Caco-2 (cell line): ENCODE measurements at regions not wholly inside any gene's neighbourhood (a gene's known extent, or its start where the extent isn't known, plus 50 kb on each side); places are given as distances from the start of the nearest gene placed in this dataset.

ENCODE experiments used
- BruUV-seq: library from RNA; stranded (reverse); fragments of 400-500 nt; replicated peaks from 2 replicates; lab custom pipeline; 2021; lab: Mats Ljungman, UMichigan
- CTCF ChIA-PET: fragments of 300-600 bp; sonication (Branson Sonifier 250); formaldehyde crosslinking; loops from one replicate; lab custom pipeline; 2022; ENCODE audit warnings: antibody characterized with exemption; lab: Charles Lee
- POLR2A ChIA-PET: fragments of 300-600 bp; sonication (Branson Sonifier 250); formaldehyde crosslinking; loops from one replicate; lab custom pipeline; 2022; ENCODE audit warnings: antibody characterized with exemption; lab: Charles Lee
- DNase-seq, 2 experiments: peaks; one replicate each; pipeline versions ENCODE4 v3.0.0 to v3.0.0-alpha.2; 2020 to 2022
- H3K27me3 ChIP-seq: replicated peaks from 2 replicates; pipeline ENCODE4 v1.6.0; 2011; ENCODE audit warnings: low read length; ENCODE audit not compliant: control insufficient read depth, insufficient read depth
- H3K36me3 ChIP-seq: 2 replicates; pipeline ENCODE4 v1.5.1; 2011; ENCODE audit warnings: low read length; ENCODE audit not compliant: control insufficient read depth, insufficient read depth
- H3K4me1 ChIP-seq: fragments of 250-450 bp; sonication (Bioruptor Pico); 2 replicates; pipeline ENCODE4 v1.5.1; 2020; ENCODE audit warnings: mild to moderate bottlenecking
- H3K4me3 ChIP-seq: 2 replicates; pipeline ENCODE4 v1.5.1; 2011; ENCODE audit warnings: low read depth, mild to moderate bottlenecking, control low read depth, low read length
- H3K9me3 ChIP-seq: fragments of 250-450 bp; sonication (Bioruptor Pico); 2 replicates; pipeline ENCODE4 v1.5.1; 2020; ENCODE audit warnings: mild to moderate bottlenecking, moderate library complexity
- H3K27ac Mint-ChIP-seq: one replicate; pipeline ENCODE4 v1.8.0; 2022; ENCODE audit warnings: mixed read lengths; ENCODE audit not compliant: unreplicated experiment
- H3K27me3 Mint-ChIP-seq: one replicate; pipeline ENCODE4 v1.8.0; 2022; ENCODE audit warnings: mixed read lengths; ENCODE audit not compliant: insufficient read depth, unreplicated experiment
- H3K36me3 Mint-ChIP-seq: one replicate; pipeline ENCODE4 v1.8.0; 2022; ENCODE audit warnings: mild to moderate bottlenecking, mixed read lengths; ENCODE audit not compliant: insufficient read depth, unreplicated experiment
- H3K4me1 Mint-ChIP-seq: one replicate; pipeline ENCODE4 v1.8.0; 2022; ENCODE audit warnings: low read depth, mixed read lengths; ENCODE audit not compliant: unreplicated experiment
- H3K4me3 Mint-ChIP-seq: one replicate; pipeline ENCODE4 v1.8.0; 2022; ENCODE audit warnings: mild to moderate bottlenecking, moderate library complexity, mixed read lengths; ENCODE audit not compliant: unreplicated experiment
- H3K9me3 Mint-ChIP-seq: one replicate; pipeline ENCODE4 v1.8.0; 2022; ENCODE audit warnings: mixed read lengths; ENCODE audit not compliant: unreplicated experiment
- intact Hi-C: fragments of 100-400 bp; cut with micrococcal nuclease; formaldehyde crosslinking; loops from one replicate; pipeline ENCODE4 v1.10.0; 2022; ENCODE audit not compliant: unreplicated experiment
- TF ChIP-seq, protein P1 (sequence below), 2 experiments: fragments of 200-600 bp in 1 of 2; IDR thresholded peaks; 1 replicate in 1 of 2; 2 replicates in 1 of 2; pipeline versions ENCODE4 v1.5.1 to v1.8.0; 2011 to 2022; ENCODE audit warnings: antibody characterized with exemption in 1 of 2, control low read depth in 1 of 2, inconsistent platforms in 1 of 2, low read depth in 1 of 2, low read length in 1 of 2, mild to moderate bottlenecking in 1 of 2, moderate library complexity in 1 of 2; ENCODE audit not compliant: insufficient read depth in 1 of 2, severe bottlenecking in 1 of 2, unreplicated experiment in 1 of 2

DNA sequence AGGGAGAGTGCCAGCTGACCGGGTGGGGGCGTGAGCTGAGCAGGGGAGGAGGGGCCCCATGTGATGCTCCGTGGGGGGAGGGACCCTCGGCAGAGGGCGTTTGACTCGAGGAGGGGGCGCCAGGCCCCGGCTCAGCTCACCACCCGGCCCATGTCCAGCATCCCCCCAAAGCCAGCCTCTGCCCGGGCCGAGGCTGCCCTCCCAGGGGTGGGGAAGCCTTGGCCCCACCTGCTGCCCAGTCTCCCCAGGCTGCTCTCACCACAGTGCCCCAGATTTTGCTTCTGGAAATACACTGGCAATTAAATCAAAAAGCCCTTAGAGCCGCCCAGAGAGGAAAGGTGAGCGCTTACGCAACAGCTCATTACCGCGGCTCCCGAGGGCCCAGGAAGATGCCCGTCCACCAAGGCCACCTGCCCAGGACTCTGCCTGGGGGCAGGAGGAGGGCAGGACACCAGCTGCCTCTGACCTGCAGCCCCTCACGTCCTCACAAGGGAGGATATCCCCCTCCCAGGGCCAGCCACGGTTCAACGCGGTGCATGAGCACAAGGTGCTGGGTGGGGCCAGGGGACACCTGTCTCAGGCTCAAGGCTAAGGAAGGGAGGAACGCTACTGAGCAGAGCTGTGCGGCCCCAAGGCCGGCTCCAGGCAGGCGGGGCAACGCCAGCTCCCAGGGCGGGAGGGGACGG lies 70.0 kb upstream of the INPP5A start:
- BruUV-seq: no TSS peak
- H3K27me3 ChIP-seq: no peaks in the 10 kb centered on the region
- no peak overlapping the region for H3K4me3 Mint-ChIP-seq
- ChIA-PET CTCF (interaction anchor here (1.0 kb wide), 1 partner anchor 12 kb away, joined by 4 read pairs; no protein-coding TSS in a partner anchor), POLR2A (no interaction called here)
- no peak for DNase-seq
- H3K9me3 Mint-ChIP-seq: no peaks in the 10 kb centered on the region
- H3K4me1 Mint-ChIP-seq: no peaks in the 10 kb centered on the region
- TF ChIP-seq, protein P1, sequence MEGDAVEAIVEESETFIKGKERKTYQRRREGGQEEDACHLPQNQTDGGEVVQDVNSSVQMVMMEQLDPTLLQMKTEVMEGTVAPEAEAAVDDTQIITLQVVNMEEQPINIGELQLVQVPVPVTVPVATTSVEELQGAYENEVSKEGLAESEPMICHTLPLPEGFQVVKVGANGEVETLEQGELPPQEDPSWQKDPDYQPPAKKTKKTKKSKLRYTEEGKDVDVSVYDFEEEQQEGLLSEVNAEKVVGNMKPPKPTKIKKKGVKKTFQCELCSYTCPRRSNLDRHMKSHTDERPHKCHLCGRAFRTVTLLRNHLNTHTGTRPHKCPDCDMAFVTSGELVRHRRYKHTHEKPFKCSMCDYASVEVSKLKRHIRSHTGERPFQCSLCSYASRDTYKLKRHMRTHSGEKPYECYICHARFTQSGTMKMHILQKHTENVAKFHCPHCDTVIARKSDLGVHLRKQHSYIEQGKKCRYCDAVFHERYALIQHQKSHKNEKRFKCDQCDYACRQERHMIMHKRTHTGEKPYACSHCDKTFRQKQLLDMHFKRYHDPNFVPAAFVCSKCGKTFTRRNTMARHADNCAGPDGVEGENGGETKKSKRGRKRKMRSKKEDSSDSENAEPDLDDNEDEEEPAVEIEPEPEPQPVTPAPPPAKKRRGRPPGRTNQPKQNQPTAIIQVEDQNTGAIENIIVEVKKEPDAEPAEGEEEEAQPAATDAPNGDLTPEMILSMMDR (IDR thresholded peaks at IDR 0.05; ENCODE audit: insufficient read depth in 1 of 2, low read depth in 1 of 2, low read length in 1 of 2, severe bottlenecking in 1 of 2, unreplicated experiment in 1 of 2): no peak
- no peaks in the 10 kb centered on the region for H3K27me3 Mint-ChIP-seq
- 0 out of 2 replicates have a peak, but pooled peaks cover 4% of the 10 kb centered on the region for H3K9me3 ChIP-seq
- H3K4me1 ChIP-seq: no peaks in the 10 kb centered on the region
- no peaks in the 10 kb centered on the region for H3K36me3 ChIP-seq
- no peaks in the 10 kb centered on the region for H3K36me3 Mint-ChIP-seq
- H3K4me3 ChIP-seq: no peak overlapping the region
- H3K27ac Mint-ChIP-seq: no peak overlapping the region
- intact Hi-C loops: no loop called here

DNA sequence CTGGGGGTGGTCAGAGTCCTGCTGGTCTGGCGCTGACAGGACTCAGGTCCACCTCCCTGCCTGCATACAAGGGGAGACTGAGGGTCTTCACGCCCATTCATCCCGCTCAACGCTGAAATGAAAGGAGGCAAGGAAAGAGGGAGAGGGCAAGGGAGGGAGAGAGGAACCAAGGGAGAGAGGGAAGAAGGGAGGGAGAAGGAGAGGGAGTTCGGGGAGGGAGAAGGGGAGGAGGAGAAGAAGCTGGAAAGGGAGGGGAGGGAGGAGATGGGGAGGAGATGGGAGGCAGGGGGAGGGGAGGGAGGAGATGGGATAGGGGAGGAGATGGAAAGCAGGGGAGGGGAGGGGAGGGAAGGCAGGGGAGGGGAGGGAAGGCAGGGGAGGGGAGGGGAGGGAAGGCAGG lies 69.4 kb upstream of the INPP5A start:
- TF ChIP-seq, protein P1 (IDR thresholded peaks at IDR 0.05; ENCODE audit: insufficient read depth in 1 of 2, low read depth in 1 of 2, low read length in 1 of 2, severe bottlenecking in 1 of 2, unreplicated experiment in 1 of 2): no peak
- Histone ChIP-seq H3K4me3 (no peak overlapping the region), H3K9me3 (0 out of 2 replicates have a peak, but pooled peaks cover 4% of the 10 kb centered on the region), H3K4me1 (no peaks in the 10 kb centered on the region), H3K27me3 (no peaks in the 10 kb centered on the region), H3K36me3 (no peaks in the 10 kb centered on the region)
- Mint-ChIP-seq H3K4me3 (no peak overlapping the region), H3K27ac (no peak overlapping the region), H3K4me1 (no peaks in the 10 kb centered on the region), H3K27me3 (no peaks in the 10 kb centered on the region), H3K36me3 (no peaks in the 10 kb centered on the region), H3K9me3 (no peaks in the 10 kb centered on the region)
- BruUV-seq: no TSS peak
- intact Hi-C loops: no loop called here
- ChIA-PET CTCF (interaction anchor here (1.0 kb wide), 1 partner anchor 13 kb away, joined by 4 read pairs; no protein-coding TSS in a partner anchor), POLR2A (no interaction called here)
- no peak for DNase-seq

DNA sequence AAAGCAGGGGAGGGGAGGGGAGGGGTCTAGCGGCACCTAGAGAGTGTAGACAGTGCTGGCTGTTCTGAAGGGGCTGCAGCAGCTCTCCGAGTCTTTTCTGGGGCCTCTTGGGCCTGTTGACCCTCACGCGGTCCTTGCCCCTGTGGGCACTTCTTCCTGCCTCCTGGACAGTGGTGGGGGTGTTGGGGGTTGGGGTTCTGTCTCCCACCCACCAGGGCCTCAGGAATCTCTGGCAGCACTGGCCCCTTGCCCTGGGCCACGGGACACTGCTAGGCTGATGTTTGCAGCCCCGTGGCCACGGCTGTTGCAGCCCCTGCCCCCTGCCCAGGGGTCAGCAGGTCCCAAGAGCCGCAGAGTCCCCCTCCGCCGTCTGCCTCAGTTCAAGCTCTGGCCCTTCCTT lies 68.9 kb upstream of the INPP5A start:
- no peaks in the 10 kb centered on the region for H3K36me3 Mint-ChIP-seq
- H3K27ac Mint-ChIP-seq: no peak overlapping the region
- intact Hi-C loops: no loop called here
- H3K4me3 Mint-ChIP-seq: no peak overlapping the region
- ChIA-PET POLR2A (no interaction called here), CTCF (no interaction called here)
- Histone ChIP-seq H3K9me3 (0 out of 2 replicates have a peak, but pooled peaks cover 4% of the 10 kb centered on the region), H3K4me3 (no peak overlapping the region), H3K4me1 (no peaks in the 10 kb centered on the region), H3K27me3 (no peaks in the 10 kb centered on the region), H3K36me3 (no peaks in the 10 kb centered on the region)
- DNase-seq: no peak
- H3K27me3 Mint-ChIP-seq: no peaks in the 10 kb centered on the region
- H3K4me1 Mint-ChIP-seq: no peaks in the 10 kb centered on the region
- TF ChIP-seq, protein P1 (IDR thresholded peaks at IDR 0.05; ENCODE audit: insufficient read depth in 1 of 2, low read depth in 1 of 2, low read length in 1 of 2, severe bottlenecking in 1 of 2, unreplicated experiment in 1 of 2): no peak
- no peaks in the 10 kb centered on the region for H3K9me3 Mint-ChIP-seq
- no TSS peak for BruUV-seq
